Fibroblast of lung (primary cell): ENCODE measurements at regions not wholly inside any gene's neighbourhood (a gene's known extent, or its start where the extent isn't known, plus 50 kb on each side); places are given as distances from the start of the nearest gene placed in this dataset.

Experiments
- EZH2 ChIP-seq: IDR thresholded peaks from 2 replicates; pipeline ENCODE4 v1.5.1; 2012; ENCODE audit warnings: low read length, control low read depth, mild to moderate bottlenecking; ENCODE audit errors: missing control alignments
- TF ChIP-seq, protein P1 (sequence below), 2 donors: IDR thresholded peaks in 1 of 2; conservative IDR thresholded peaks in 1 of 2; 1 replicate in 1 of 2; 2 replicates in 1 of 2; pipeline ENCODE4 v1.5.1; 2011 to 2012; ENCODE audit warnings: low read length in 2 of 2, control low read depth in 1 of 2, inconsistent platforms in 1 of 2, low read depth in 1 of 2, mild to moderate bottlenecking in 1 of 2

DNA sequence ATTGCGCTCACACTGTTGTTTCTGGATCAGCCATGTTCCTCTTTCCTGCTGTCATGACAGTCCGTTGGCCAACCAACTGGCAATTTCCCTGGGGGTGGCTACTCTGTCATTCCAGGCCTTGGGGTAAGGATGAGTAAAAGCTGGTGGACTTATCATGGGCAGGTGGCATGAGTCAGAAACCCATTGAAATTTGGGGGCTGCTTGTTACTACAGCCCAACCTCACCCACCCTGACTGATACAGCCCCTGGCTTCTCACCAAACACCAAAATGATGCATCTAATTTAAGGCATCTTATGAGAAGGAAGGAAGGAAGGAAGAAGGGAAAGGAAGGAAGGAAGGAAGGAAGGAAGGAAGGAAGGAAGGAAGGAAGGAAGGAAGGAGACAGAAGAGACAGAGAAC lies 53.9 kb upstream of the CRHR1 start:
- TF ChIP-seq, protein P1, sequence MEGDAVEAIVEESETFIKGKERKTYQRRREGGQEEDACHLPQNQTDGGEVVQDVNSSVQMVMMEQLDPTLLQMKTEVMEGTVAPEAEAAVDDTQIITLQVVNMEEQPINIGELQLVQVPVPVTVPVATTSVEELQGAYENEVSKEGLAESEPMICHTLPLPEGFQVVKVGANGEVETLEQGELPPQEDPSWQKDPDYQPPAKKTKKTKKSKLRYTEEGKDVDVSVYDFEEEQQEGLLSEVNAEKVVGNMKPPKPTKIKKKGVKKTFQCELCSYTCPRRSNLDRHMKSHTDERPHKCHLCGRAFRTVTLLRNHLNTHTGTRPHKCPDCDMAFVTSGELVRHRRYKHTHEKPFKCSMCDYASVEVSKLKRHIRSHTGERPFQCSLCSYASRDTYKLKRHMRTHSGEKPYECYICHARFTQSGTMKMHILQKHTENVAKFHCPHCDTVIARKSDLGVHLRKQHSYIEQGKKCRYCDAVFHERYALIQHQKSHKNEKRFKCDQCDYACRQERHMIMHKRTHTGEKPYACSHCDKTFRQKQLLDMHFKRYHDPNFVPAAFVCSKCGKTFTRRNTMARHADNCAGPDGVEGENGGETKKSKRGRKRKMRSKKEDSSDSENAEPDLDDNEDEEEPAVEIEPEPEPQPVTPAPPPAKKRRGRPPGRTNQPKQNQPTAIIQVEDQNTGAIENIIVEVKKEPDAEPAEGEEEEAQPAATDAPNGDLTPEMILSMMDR (conservative IDR thresholded peaks at IDR 0.05 in 1 of 2, IDR thresholded peaks at IDR 0.05 in 1 of 2; ENCODE audit: low read depth in 1 of 2, low read length in 2 of 2) = no peak
- no peak for TF ChIP-seq EZH2
